ENCODE measurements at regions not wholly inside any gene's neighbourhood (a gene's known extent, or its start where the extent isn't known, plus 50 kb on each side); places are given as distances from the start of the nearest gene placed in this dataset.

- no peak overlapping the region for H3K4me2 ChIP-seq
- no peaks in the 10 kb centered on the region for H3K9me3 ChIP-seq
- H3K36me3 ChIP-seq (replicated peaks in 1 of 2; ENCODE audit: control insufficient read depth in 1 of 2, insufficient read depth in 2 of 2, low read length in 1 of 2) = no peaks in the 10 kb centered on the region
- no peaks in the 10 kb centered on the region for H3F3A ChIP-seq (replicated peaks; ENCODE audit: insufficient read depth)
- no peaks in the 10 kb centered on the region for H3K79me2 ChIP-seq (ENCODE audit: insufficient read depth)
- H3K4me3 ChIP-seq (ENCODE audit: low read depth in 2 of 2, low read length in 1 of 2) = no peak overlapping the region
- H3K4me1 ChIP-seq (ENCODE audit: control insufficient read depth in 1 of 2, insufficient read depth in 2 of 2, low read depth in 1 of 2, low read length in 1 of 2) = no peaks in the 10 kb centered on the region
- no peak for DNase-seq
- ChIA-PET POLR2A (no interaction called here), CTCF (no interaction called here)
- no peak overlapping the region for H3K9ac ChIP-seq
- no peak overlapping the region for H3K27ac ChIP-seq (ENCODE audit: low read depth in 2 of 2, low read length in 1 of 2)
- H3K9me2 ChIP-seq = no peaks in the 10 kb centered on the region
- TF ChIP-seq ZBTB33 (IDR thresholded peaks at IDR 0.05; ENCODE audit: borderline replicate concordance, low read depth) = no peak
- TF ChIP-seq, protein P1, sequence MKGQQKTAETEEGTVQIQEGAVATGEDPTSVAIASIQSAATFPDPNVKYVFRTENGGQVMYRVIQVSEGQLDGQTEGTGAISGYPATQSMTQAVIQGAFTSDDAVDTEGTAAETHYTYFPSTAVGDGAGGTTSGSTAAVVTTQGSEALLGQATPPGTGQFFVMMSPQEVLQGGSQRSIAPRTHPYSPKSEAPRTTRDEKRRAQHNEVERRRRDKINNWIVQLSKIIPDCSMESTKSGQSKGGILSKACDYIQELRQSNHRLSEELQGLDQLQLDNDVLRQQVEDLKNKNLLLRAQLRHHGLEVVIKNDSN (IDR thresholded peaks at IDR 0.05; ENCODE audit: borderline replicate concordance, low read depth) = no peak
- TF ChIP-seq, protein P2, sequence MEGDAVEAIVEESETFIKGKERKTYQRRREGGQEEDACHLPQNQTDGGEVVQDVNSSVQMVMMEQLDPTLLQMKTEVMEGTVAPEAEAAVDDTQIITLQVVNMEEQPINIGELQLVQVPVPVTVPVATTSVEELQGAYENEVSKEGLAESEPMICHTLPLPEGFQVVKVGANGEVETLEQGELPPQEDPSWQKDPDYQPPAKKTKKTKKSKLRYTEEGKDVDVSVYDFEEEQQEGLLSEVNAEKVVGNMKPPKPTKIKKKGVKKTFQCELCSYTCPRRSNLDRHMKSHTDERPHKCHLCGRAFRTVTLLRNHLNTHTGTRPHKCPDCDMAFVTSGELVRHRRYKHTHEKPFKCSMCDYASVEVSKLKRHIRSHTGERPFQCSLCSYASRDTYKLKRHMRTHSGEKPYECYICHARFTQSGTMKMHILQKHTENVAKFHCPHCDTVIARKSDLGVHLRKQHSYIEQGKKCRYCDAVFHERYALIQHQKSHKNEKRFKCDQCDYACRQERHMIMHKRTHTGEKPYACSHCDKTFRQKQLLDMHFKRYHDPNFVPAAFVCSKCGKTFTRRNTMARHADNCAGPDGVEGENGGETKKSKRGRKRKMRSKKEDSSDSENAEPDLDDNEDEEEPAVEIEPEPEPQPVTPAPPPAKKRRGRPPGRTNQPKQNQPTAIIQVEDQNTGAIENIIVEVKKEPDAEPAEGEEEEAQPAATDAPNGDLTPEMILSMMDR (IDR thresholded peaks at IDR 0.05) = no peak
- TF ChIP-seq, protein P3, sequence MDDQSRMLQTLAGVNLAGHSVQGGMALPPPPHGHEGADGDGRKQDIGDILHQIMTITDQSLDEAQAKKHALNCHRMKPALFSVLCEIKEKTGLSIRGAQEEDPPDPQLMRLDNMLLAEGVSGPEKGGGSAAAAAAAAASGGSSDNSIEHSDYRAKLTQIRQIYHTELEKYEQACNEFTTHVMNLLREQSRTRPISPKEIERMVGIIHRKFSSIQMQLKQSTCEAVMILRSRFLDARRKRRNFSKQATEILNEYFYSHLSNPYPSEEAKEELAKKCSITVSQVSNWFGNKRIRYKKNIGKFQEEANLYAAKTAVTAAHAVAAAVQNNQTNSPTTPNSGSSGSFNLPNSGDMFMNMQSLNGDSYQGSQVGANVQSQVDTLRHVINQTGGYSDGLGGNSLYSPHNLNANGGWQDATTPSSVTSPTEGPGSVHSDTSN (IDR thresholded peaks at IDR 0.05) = no peak
- TF ChIP-seq YY1 (IDR thresholded peaks at IDR 0.05; ENCODE audit: low read depth) = no peak
- TF ChIP-seq FOXM1 (IDR thresholded peaks at IDR 0.05; ENCODE audit: low read depth) = no peak
- TF ChIP-seq EZH2phosphoT487 (IDR thresholded peaks at IDR 0.05; ENCODE audit: borderline replicate concordance, low read depth) = no peak
- H2AFZ ChIP-seq (ENCODE audit: low read depth) = no peak overlapping the region
- H4K20me1 ChIP-seq (ENCODE audit: insufficient read depth) = no peaks in the 10 kb centered on the region
- H3K27me3 ChIP-seq (ENCODE audit: insufficient read depth) = no peaks in the 10 kb centered on the region
Observed at GRCh38 chr14:42884100-42884499, 1277.4 kb downstream of the LRFN5 start.

DNA sequence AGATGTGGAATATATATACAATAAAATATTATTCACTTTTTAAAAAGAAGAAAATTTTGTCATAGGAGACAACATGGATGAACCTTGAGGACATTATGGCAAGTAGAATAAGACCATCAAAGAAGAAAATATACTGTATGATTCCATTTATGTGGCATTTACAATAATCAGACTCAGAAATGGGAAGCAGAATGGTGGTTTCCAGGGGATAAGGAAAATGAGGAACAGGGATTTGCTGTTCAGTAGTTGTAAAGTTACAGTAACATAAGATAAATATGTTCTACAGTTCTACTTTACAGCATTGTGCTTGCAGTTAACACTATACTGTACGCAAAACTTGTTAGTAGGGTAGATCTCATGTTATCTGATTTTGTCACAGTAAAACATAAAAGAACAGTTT, 1271.0 kb downstream of the LRFN5 start:
- H3K4me2 ChIP-seq = no peak overlapping the region
- DNase-seq = no peak
- no peaks in the 10 kb centered on the region for H3K9me3 ChIP-seq
- TF ChIP-seq ZBTB33 (IDR thresholded peaks at IDR 0.05; ENCODE audit: borderline replicate concordance, low read depth) (no peak), JUND (IDR thresholded peaks at IDR 0.05) (no peak), GABPA (IDR thresholded peaks at IDR 0.05; ENCODE audit: low read depth) (no peak), EP300 (IDR thresholded peaks at IDR 0.05; ENCODE audit: borderline replicate concordance in 1 of 2, low read depth in 1 of 2, low read length in 1 of 2) (no peak), NFIC (IDR thresholded peaks at IDR 0.05; ENCODE audit: borderline replicate concordance) (no peak), MXI1 (IDR thresholded peaks at IDR 0.05; ENCODE audit: low read depth, low read length) (no peak), POLR2AphosphoS5 (IDR thresholded peaks at IDR 0.05; ENCODE audit: low read depth, low read length) (no peak), FOXJ3 (CRISPR knock-in tag; IDR thresholded peaks at IDR 0.05) (no peak), TEAD4 (IDR thresholded peaks at IDR 0.05; ENCODE audit: borderline replicate concordance, insufficient read depth) (no peak)
- no peak overlapping the region for H3K4me3 ChIP-seq (ENCODE audit: low read depth in 2 of 2, low read length in 1 of 2)
- no peak overlapping the region for H3K27ac ChIP-seq (ENCODE audit: low read depth in 2 of 2, low read length in 1 of 2)
- POLR2A ChIA-PET = no interaction called here
- H3K4me1 ChIP-seq (ENCODE audit: control insufficient read depth in 1 of 2, insufficient read depth in 2 of 2, low read depth in 1 of 2, low read length in 1 of 2) = no peaks in the 10 kb centered on the region
- no peak overlapping the region for H2AFZ ChIP-seq (ENCODE audit: low read depth)
- CTCF ChIA-PET = no interaction called here
- no peaks in the 10 kb centered on the region for H4K20me1 ChIP-seq (ENCODE audit: insufficient read depth)
- WGBS (ENCODE audit: low lambda C conversion rate) = 67% methylated on average over 1 of the region's 1 CpG
- no peaks in the 10 kb centered on the region for H3K36me3 ChIP-seq (replicated peaks in 1 of 2; ENCODE audit: control insufficient read depth in 1 of 2, insufficient read depth in 2 of 2, low read length in 1 of 2)
- no peak overlapping the region for H3K9ac ChIP-seq
- H3K9me2 ChIP-seq = no peaks in the 10 kb centered on the region
- H3K79me2 ChIP-seq (ENCODE audit: insufficient read depth) = no peaks in the 10 kb centered on the region
- no peaks in the 10 kb centered on the region for H3F3A ChIP-seq (replicated peaks; ENCODE audit: insufficient read depth)
- no peaks in the 10 kb centered on the region for H3K27me3 ChIP-seq (ENCODE audit: insufficient read depth)

Measured in SK-N-SH (cell line).